Spleen (tissue), 7 donors: ENCODE measurements at regions not wholly inside any gene's neighbourhood (a gene's known extent, or its start where the extent isn't known, plus 50 kb on each side); places are given as distances from the start of the nearest gene placed in this dataset.

Experiments used
- POLR2A ChIP-seq, 3 donors: fragments of 450-650 bp; IDR thresholded peaks; one replicate each; pipeline ENCODE4 v1.5.1; 2017; ENCODE audit warnings: antibody characterized with exemption in 3 of 3, mild to moderate bottlenecking in 1 of 3
- TF ChIP-seq, protein P1 (sequence below), 11 experiments: fragments of 200-600 bp in 7 of 11; fragments of 450-650 bp in 4 of 11; sonication (generic) in 4 of 11; IDR thresholded peaks in 8 of 11; conservative IDR thresholded peaks in 3 of 11; 1 replicate in 7 of 11; 2 replicates in 4 of 11; pipeline versions ENCODE4 v1.4.0 to v1.8.0; 2016 to 2021; ENCODE audit warnings: antibody characterized with exemption in 11 of 11, inconsistent platforms in 4 of 11, mild to moderate bottlenecking in 1 of 11
- donor health status: DM: no; HTN: no; CAD: no; lungs with moderate emphysema.
- donor health status: DM: no; HTN: no; CAD: no.
- donor health status: DM: no; HTN: no; CAD: no.

DNA sequence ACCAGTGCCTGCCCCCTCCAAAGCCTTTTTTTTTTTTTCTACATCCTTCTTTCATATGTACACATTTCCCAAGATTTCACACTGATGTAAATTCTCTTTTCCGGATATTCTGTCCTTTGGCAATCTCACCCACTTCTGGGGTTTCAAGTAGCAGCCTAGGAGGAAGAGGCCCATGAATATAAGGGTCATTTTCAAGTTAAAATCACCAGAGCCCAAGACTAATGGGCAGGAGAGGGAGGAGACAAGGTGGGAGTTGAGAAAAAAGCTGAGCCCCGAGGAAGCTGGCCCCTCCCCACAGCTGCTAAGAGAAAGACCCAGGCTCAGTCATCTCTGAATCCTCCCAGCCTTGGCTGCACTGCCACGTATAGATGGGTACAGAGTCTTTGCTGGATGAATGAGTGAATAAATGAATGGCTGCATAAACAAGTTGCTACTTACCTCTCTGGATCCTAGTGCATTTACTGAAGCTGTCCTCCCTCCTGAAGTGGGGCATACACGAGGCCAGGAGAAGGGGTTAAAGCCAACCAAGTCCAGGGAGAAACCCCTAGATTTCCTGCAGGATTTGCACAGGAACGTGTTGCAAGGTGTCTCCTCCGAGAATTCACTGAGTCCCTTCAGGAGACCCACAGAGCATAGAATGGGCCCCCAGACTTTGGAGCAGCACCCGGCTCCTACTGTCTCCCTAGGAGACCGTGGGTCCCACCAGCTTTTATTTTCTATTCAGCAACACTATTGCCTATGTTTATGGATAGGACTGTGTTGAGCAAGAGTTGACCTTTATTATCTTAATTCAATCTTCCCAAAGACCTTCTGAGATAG, 100.8 kb upstream of the LIPC start:
- TF ChIP-seq, protein P1, sequence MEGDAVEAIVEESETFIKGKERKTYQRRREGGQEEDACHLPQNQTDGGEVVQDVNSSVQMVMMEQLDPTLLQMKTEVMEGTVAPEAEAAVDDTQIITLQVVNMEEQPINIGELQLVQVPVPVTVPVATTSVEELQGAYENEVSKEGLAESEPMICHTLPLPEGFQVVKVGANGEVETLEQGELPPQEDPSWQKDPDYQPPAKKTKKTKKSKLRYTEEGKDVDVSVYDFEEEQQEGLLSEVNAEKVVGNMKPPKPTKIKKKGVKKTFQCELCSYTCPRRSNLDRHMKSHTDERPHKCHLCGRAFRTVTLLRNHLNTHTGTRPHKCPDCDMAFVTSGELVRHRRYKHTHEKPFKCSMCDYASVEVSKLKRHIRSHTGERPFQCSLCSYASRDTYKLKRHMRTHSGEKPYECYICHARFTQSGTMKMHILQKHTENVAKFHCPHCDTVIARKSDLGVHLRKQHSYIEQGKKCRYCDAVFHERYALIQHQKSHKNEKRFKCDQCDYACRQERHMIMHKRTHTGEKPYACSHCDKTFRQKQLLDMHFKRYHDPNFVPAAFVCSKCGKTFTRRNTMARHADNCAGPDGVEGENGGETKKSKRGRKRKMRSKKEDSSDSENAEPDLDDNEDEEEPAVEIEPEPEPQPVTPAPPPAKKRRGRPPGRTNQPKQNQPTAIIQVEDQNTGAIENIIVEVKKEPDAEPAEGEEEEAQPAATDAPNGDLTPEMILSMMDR (IDR thresholded peaks at IDR 0.05 in 8 of 11, conservative IDR thresholded peaks at IDR 0.05 in 3 of 11) = no peak
- TF ChIP-seq POLR2A (IDR thresholded peaks at IDR 0.05) = no peak
